T47D (cell line): ENCODE measurements at regions not wholly inside any gene's neighbourhood (a gene's known extent, or its start where the extent isn't known, plus 50 kb on each side); places are given as distances from the start of the nearest gene placed in this dataset.

Experiments
- DNase-seq, 2 experiments: peaks; one replicate each; pipeline versions ENCODE4 v3.0.0 to v3.0.0-alpha.2; 2011 to 2012; ENCODE audit warnings: low read depth in 1 of 2, low spot score in 1 of 2
- JUND ChIP-seq: IDR thresholded peaks from 2 replicates; pipeline ENCODE4 v1.6.1; 2012; ENCODE audit warnings: low read depth
- in situ Hi-C: cut with HindIII; loops from 2 replicates; pipeline ENCODE4 v1.10.0; 2016; ENCODE audit warnings: low sequenced_read_pairs, low pct_unique_long_range_greater_than_20kb

DNA sequence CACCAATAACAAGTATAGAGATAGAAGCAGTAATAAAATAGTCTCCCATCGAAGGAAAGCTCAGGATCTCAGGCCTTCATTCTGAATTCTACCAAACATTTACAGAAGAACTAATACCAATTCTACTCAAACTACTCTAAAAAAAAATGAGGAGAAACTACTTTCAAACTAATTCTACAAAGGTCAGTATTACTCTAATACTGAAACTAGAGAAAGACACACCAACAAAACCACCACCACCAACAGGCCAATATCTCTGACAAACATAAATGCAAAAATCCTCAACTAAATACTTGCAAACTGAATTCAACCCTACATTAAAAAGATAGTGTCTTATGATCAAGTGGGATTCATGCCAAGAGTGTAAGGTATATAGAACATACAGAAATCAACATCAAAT, 1078.4 kb downstream of the KCNT2 start:
- no peak for TF ChIP-seq JUND
- in situ Hi-C loops = no loop called here
- no peak for DNase-seq

GRCh38 chr1:195520757-195521156, 1087.5 kb downstream of the KCNT2 start:
- in situ Hi-C loops = no loop called here
- DNase-seq = no peak
- no peak for TF ChIP-seq JUND

DNA sequence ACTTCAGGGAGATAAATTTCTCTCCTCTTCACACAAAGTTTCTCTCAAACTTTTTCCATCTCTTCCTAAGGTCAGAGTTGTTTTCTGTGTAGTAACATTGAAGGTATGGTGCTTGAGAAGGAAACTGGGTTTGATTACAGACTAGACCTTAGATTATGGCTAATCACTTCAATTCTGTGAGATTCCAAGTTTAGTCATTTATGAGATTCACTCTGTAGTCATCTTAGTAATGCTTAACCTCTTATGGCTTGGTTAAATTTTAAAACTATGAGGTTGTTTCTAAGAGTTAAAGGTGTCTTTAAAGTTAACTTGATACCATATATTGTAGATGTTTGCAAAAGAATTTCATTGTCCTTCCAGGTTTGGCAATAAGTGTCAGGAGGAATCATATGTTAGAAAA, 1092.2 kb downstream of the KCNT2 start:
- no peak for TF ChIP-seq JUND
- no peak for DNase-seq
- in situ Hi-C loops = no loop called here

DNA sequence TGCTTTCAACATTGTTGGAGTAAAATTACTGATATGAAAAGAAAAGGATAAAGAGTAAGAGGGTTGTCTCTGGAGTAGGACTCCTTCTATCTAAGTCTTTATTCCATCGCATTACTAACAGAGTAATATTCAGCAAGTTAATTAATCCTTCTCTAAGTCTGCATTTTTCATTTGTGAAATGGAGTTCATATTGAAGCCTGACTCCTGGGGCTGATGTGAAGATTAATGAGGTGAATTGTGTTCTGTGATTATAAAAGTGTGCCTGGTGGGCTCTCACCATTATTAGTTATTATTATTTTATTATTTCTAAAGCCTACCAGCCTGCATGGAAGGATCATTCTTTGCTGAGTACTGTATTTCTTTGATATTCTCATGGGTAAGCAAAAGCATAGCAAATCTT, 1096.7 kb downstream of the KCNT2 start:
- no peak for TF ChIP-seq JUND
- in situ Hi-C loops = no loop called here
- DNase-seq = no peak

DNA sequence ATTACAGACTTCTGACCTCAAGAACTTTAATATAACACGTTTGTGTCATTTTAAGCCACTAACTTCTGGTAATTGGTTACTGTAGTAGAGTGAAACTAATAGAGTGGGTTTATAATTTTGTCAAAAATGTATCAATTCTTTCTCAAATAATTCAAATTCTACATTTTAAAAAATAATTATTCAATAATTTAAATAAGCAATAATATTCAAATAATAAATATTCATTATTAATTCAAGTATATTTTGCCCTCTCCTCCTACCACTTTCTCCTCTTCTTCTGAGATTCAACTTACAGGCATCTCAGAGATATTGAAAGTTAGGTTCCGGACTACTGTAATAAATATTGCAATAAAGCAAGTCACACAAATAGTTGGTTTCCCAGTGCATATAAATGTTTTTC, 1107.1 kb downstream of the KCNT2 start:
- in situ Hi-C loops = no loop called here
- TF ChIP-seq JUND = no peak
- no peak for DNase-seq

GRCh38 chr1:195495720-195496635, 1112.3 kb downstream of the KCNT2 start:
- no peak for TF ChIP-seq JUND
- no peak for DNase-seq
- in situ Hi-C loops = no loop called here

GRCh38 chr1:195482137-195482536, 1126.1 kb downstream of the KCNT2 start:
- no peak for TF ChIP-seq JUND
- DNase-seq = no peak
- in situ Hi-C loops = no loop called here

DNA sequence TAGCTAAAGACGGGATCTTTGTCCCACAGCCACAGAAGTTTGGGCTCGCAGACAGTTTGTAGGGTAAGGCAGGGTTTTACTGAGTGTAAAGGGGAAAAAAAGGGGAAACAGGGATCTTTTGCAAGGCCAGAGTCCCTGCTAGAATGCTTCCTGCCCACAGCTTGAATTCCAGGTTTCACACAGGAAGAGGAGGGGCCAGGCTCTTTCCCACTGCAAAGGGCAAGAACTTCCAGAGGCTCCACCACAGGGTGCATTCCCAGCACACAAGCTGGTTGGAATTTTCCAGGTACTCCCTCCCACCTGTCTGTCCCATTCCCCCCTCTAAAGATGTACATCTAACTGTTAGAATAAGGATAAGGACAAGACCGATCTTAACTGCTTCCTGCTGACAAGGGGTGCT, 1126.9 kb downstream of the KCNT2 start:
- no peak for TF ChIP-seq JUND
- DNase-seq = no peak
- in situ Hi-C loops = no loop called here

DNA sequence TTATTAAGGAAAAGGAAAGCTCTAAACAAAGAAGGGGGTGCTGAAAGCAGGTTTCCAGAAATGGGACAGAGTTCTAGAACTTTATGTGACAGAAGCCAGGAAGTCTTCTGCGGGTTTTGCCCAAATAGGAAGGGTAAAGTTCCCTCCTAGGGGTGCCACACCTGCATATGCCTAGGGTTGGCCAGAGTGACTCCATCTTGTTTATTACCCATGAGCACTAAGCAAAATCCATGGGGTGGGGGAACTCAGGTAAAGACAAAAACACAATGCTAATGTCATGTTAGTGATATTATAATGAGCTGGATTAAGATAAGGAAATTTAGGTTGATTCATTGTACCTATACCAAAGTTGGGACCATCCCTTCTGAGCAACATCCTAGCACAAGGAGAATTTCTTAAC, 1132.7 kb downstream of the KCNT2 start:
- no peak for DNase-seq
- TF ChIP-seq JUND = no peak
- in situ Hi-C loops = no loop called here

- no peak for DNase-seq
- no peak for TF ChIP-seq JUND
- in situ Hi-C loops = no loop called here
These were observed 1135.9 kb downstream of the KCNT2 start for GRCh38 chr1:195472291-195472690.

DNA sequence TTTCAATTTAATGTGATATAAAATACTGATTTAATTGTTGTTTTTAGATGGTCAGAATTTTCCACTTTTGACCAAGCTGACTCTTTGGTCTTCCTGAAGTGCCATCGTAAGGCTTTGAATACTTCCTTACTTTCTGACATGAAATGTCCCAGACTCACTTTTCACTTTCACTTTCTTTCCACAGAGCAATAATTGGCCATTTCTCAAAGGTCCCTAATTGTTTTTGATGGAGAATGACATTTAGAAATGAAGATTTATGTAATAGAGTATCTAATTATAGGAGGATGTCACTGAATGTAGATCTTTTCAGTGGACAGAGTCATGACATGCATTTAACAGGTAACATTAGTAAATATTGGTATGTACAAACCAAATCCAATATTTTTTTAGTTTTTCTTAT, 1141.6 kb downstream of the KCNT2 start:
- DNase-seq = no peak
- TF ChIP-seq JUND = no peak
- in situ Hi-C loops = no loop called here

DNA sequence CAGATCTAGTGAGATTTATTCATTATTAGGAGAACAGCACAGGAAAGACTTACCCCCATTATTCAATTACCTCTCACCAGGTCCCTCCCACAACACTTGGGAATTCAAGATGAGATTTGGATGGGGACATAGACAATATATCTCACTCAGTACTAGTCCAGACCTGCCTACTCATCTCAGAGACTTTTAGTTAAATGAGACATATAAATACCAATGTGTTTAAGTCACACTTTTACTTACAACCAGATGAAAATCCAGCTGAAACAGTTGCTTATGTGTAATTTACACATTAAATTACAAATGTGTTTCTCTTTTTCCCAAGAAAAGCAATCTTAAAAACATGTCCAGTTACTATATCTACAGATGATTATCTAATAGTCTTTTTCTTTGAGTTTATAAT, 1145.6 kb downstream of the KCNT2 start:
- no peak for DNase-seq
- TF ChIP-seq JUND = no peak
- in situ Hi-C loops = no loop called here

DNA sequence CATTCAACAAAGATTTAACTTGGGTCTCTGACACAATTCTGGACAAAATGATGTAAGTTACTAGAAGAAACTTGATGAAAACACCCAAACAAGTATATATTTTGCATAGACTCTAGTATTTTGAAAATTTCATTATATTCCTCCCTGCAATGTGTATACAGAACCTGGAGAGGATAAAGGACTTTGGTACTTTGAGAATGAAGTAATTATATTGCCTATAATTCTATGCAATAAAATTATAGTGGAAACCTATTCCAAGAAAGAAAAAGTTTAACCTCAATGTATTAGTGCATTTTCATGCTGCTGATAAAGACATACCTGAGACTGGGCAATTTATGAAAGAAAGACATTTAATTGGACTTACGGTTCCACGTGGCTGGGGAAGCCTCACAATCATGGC, 1146.1 kb downstream of the KCNT2 start:
- no peak for DNase-seq
- in situ Hi-C loops = no loop called here
- TF ChIP-seq JUND = no peak

DNA sequence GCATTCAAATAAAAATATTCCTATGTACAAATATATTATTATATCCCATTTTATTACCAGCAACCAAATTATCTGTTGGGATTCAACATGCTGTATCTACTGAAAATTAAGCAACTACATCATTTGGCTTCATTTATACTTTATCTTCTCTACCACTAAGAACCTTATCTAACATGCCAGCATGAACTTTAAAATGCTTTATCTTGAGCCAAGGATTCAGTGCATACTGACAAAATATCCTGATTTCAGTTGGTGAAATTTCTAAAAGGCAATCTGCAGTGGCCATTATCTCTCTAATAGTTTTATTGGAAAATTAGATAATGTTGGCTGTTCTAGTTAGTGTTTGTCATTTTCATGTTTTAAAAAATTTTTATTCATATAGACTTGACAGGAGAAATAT, 1149.9 kb downstream of the KCNT2 start:
- in situ Hi-C loops = no loop called here
- TF ChIP-seq JUND = no peak
- no peak for DNase-seq
